GM12873 (cell line): ENCODE measurements at regions not wholly inside any gene's neighbourhood (a gene's known extent, or its start where the extent isn't known, plus 50 kb on each side); places are given as distances from the start of the nearest gene placed in this dataset.

ENCODE experiments used
- TF ChIP-seq, protein P1 (sequence below): IDR thresholded peaks from 2 replicates; pipeline ENCODE4 v1.5.1; 2012; ENCODE audit warnings: low read depth, mild to moderate bottlenecking, moderate library complexity, low read length, control low read depth; ENCODE audit not compliant: insufficient read depth; ENCODE audit errors: missing control alignments

DNA sequence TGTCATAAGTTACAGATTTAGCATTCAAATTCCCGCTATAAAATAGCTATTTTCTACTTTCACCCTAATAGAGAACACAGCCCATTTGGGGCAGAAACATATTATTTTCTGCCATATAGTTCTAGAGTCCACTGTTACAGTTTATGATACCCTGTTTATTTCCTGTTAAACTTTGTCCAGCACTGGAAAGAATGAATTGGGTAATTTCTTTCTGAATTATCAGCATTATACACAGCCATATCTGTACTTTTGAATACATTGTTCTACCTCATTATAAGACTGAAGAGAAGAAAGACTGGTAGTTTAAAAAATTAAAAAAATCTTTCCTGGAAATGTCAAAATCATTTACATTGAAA lies 332.1 kb downstream of the DIRAS2 start:
- TF ChIP-seq, protein P1, sequence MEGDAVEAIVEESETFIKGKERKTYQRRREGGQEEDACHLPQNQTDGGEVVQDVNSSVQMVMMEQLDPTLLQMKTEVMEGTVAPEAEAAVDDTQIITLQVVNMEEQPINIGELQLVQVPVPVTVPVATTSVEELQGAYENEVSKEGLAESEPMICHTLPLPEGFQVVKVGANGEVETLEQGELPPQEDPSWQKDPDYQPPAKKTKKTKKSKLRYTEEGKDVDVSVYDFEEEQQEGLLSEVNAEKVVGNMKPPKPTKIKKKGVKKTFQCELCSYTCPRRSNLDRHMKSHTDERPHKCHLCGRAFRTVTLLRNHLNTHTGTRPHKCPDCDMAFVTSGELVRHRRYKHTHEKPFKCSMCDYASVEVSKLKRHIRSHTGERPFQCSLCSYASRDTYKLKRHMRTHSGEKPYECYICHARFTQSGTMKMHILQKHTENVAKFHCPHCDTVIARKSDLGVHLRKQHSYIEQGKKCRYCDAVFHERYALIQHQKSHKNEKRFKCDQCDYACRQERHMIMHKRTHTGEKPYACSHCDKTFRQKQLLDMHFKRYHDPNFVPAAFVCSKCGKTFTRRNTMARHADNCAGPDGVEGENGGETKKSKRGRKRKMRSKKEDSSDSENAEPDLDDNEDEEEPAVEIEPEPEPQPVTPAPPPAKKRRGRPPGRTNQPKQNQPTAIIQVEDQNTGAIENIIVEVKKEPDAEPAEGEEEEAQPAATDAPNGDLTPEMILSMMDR, result no peak

DNA sequence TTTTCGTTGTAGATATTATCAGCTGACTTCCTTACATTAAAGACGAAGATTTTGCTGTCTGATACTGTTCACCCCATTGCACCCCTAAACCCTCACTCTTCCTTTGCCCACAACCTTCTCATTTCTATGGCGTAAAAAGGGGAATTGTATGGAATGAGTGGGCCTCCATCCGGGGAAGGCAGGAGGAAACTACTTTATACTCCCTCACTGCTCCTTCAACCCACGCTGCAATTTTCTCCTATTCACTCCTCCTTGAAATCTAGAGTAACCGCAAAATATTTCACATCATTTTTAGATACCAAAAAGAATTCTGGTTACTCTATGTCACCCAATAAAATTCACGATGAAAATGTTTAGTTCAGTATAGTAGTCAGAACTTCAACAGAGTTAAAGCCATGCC lies 330.8 kb downstream of the DIRAS2 start:
- TF ChIP-seq, protein P1, result no peak

DNA sequence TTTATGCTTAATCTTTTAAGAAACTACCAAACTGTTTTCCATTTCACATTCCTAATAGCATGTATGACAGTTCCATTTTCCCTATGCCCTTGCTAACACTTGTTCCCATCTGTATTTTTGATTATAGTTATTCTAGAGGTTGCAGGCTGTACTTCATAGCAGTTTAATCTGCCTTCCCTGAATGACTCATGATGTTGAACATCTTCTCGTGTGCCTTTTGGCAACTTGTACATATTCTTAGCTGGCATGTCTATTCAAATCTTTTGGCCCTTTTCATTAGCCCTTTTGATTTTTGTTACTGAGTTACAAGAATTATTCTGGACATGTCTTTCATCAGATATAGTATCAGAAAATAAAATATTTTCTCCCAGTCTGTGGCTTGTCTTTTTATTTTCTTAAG lies 320.3 kb downstream of the DIRAS2 start:
- TF ChIP-seq, protein P1, result no peak

DNA sequence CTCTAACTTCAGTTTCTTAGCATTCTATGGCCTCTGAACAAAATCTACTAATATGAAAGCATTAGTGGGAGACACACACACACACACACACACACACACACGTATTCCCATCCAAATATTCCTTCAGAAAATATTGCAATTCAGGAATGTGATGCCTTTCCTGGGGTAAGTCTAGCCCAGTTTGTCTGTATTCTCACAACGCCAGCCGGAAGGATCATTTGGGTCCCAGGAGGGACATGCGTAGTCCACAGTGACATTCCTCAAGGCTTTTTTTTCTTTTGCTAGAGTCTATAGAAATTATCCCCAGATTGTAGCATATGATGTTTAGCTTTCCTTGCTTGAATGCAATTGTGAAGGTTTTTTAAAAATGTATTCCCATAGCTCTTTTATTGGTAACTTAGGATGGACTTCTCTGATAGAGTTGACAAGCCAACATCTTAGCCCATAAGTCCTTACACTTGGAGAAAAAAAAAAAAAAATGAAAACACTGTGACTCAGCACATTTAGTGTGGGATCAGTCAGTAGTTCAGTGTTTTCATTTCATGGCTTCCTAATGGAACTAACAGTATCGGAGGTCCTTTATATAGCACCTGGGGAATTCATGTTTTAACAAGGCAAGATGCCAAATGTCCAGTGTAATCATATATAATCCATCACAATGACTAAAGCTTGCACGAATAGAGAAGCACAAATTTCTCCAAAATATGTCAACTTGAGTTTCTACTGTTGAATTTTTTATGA lies 316.5 kb downstream of the DIRAS2 start:
- TF ChIP-seq, protein P1, result no peak

DNA sequence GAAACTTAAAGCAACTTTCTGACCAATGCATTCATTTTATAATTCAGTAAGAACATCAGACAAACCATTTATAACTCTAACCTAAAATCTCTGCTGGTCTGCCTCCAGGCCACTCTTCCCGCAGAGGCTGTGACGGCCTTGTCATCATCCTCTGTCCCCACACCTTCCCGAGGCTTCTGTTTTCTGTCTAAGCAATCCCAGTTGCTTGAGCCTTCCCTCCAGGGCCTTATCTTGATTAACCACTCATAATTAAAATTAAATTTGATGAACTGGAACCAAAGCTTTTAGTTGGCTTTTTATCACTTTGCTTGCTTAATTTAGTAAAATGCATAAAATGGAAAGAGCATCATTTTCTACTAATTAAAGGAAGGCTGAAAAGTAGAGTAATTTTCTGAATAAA lies 312.4 kb downstream of the DIRAS2 start:
- TF ChIP-seq, protein P1, result no peak

DNA sequence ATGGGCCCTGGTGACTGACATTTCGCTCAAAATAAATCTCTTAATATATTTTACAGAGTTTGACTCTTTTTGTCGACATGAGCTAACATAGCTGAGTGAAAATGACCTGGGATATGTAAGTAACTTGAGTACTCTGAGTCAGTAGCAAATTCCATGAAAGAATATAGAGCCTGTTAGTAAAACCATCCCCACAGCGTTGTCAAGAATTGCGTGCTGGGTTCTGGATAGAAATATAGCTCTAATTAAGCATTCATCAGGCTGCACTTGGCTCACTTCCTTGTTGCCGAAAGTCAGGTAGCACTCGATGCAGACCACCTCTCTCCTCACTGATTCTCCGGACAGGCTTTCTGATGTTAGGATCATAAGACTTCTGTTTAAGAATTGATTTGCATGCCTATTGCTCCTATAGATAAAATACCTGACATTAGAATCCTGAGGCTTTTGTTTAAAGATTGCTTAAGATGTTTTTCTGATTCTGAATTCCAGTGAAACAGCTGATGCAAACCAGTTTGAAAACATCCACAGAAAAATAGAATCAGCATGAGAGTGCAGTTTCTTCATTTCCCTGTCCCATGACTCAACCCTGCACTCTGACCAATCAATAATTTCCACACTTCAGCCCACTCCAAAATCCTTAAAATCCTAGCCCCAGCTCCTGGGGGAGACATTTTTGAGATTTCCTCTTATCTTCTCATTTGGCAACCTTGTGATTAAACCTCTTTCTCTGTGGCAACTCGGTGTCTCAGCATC lies 310.6 kb downstream of the DIRAS2 start:
- TF ChIP-seq, protein P1, result no peak

DNA sequence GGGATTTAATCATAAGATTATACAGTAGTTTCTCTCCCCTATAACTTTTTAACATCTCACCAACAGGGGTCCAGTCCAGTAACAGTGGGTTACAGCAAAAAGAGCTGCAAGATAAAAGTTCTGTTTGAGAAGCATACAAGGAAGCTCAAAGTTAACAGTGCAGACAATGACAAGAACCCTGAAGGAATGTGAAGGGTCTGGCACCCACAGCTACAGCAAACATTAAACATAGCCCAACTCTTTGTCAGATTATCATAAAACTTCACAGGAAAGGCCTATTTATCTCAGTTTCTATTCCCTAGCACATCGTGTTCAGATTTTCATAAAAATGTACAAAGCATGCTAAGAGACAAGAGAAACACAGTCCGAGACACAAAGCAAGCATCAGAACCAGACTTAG lies 309.4 kb downstream of the DIRAS2 start:
- TF ChIP-seq, protein P1, result no peak
